GM12878 (cell line): ENCODE measurements at regions not wholly inside any gene's neighbourhood (a gene's known extent, or its start where the extent isn't known, plus 50 kb on each side); places are given as distances from the start of the nearest gene placed in this dataset.

Experiments used
- ATAC-seq: fragments of 200-7000 bp; cut with Tn5 transposase; 3 replicates; pipeline ENCODE4 v1.9.1; 2020; ENCODE audit warnings: mild to moderate bottlenecking, moderate library complexity
- BruUV-seq: library from RNA; stranded (reverse); fragments of 400-500 nt; replicated peaks from 2 replicates; lab custom pipeline; 2021; lab: Mats Ljungman, UMichigan
- CTCF ChIA-PET: fragments of 300-600 bp; sonication (Branson Sonifier 250); formaldehyde crosslinking; extraction: SDS; loops from one replicate; lab custom pipeline; 2021; ENCODE audit warnings: inconsistent platforms; lab: Yijun Ruan, JAX
- POLR2A ChIA-PET: fragments of 350-600 bp; formaldehyde crosslinking; extraction: SDS; loops from one replicate; lab custom pipeline; 2021; ENCODE audit warnings: inconsistent platforms; lab: Charles Lee
- RAD21 ChIA-PET: fragments of 300-600 bp; sonication (Branson Sonifier 250); formaldehyde crosslinking; loops from one replicate; lab custom pipeline; 2023; ENCODE audit warnings: antibody characterized with exemption; ENCODE audit not compliant: unreplicated experiment; lab: Charles Lee
- SMC1A ChIA-PET: fragments of 300-600 bp; sonication (Branson Sonifier 250); formaldehyde crosslinking; loops from one replicate; lab custom pipeline; 2023; ENCODE audit not compliant: unreplicated experiment, uncharacterized antibody; lab: Charles Lee
- DNase-seq: peaks from one replicate; pipeline ENCODE4 v3.0.0-alpha.2; 2011; ENCODE audit warnings: low read depth, low spot score
- FAIRE-seq: peaks from 3 replicates; lab custom pipeline; 2011; peaks lifted over from hg19 to GRCh38; lab: Jason Lieb, UNC
- H2AFZ ChIP-seq: 2 replicates; pipeline ENCODE4 v1.6.0; 2011; ENCODE audit warnings: low read depth, low read length, control low read depth; ENCODE audit not compliant: control insufficient read depth
- H3K27ac ChIP-seq: 2 replicates; pipeline ENCODE4 v1.5.1; 2011; ENCODE audit warnings: control low read depth; ENCODE audit not compliant: control insufficient read depth, insufficient read depth
- H3K27me3 ChIP-seq, 2 experiments: replicated peaks in 1 of 2; 2 replicates each; pipeline versions ENCODE4 v1.6.0 to v1.6.1; 2011; ENCODE audit warnings: low read length in 1 of 2; ENCODE audit not compliant: control insufficient read depth in 2 of 2, insufficient read depth in 2 of 2
- H3K36me3 ChIP-seq, 2 experiments: 2 replicates each; pipeline ENCODE4 v1.5.1; 2011; ENCODE audit warnings: low read length in 1 of 2; ENCODE audit not compliant: control insufficient read depth in 2 of 2, insufficient read depth in 2 of 2
- H3K4me1 ChIP-seq: 2 replicates; pipeline ENCODE4 v1.6.1; 2011; ENCODE audit warnings: mild to moderate bottlenecking, low read length, moderate library complexity, mixed read lengths; ENCODE audit not compliant: control insufficient read depth, insufficient read depth
- H3K4me2 ChIP-seq: 2 replicates; pipeline ENCODE4 v1.6.0; 2011; ENCODE audit warnings: control low read depth; ENCODE audit not compliant: control insufficient read depth, insufficient read depth
- H3K4me3 ChIP-seq: fragments of 200-600 bp; sonication (generic); 2 replicates; pipeline ENCODE4 v1.5.1; 2016
- H3K79me2 ChIP-seq: 2 replicates; pipeline ENCODE4 v1.6.0; 2011; ENCODE audit warnings: low read length; ENCODE audit not compliant: control insufficient read depth, insufficient read depth
- H3K9ac ChIP-seq: 2 replicates; pipeline ENCODE4 v1.8.0; 2011; ENCODE audit warnings: low read length, control low read depth, mixed read lengths; ENCODE audit not compliant: control insufficient read depth, insufficient read depth
- H3K9me3 ChIP-seq: replicated peaks from 3 replicates; pipeline ENCODE4 v1.5.1; 2011; ENCODE audit warnings: mild to moderate bottlenecking, low read length; ENCODE audit not compliant: control insufficient read depth, insufficient read depth
- H4K20me1 ChIP-seq: 2 replicates; pipeline ENCODE4 v1.6.0; 2011; ENCODE audit not compliant: control insufficient read depth, insufficient read depth
- ATF7 ChIP-seq: fragments of 450-650 bp; IDR thresholded peaks from 2 replicates; pipeline ENCODE4 v1.6.1; 2016; ENCODE audit warnings: low read depth, mild to moderate bottlenecking
- CBFB ChIP-seq: IDR thresholded peaks from 2 replicates; pipeline ENCODE4 v1.6.1; 2016; ENCODE audit warnings: antibody characterized with exemption, low read depth
- CBX3 ChIP-seq: fragments of 200-600 bp; sonication (generic); IDR thresholded peaks from 2 replicates; pipeline ENCODE4 v1.6.1; 2016; ENCODE audit warnings: low read depth, borderline replicate concordance
- CEBPZ ChIP-seq: fragments of 150-350 bp; IDR thresholded peaks from 2 replicates; pipeline ENCODE4 v1.6.1; 2016; ENCODE audit warnings: low read depth, low read length
- CTCF ChIP-seq, 3 experiments: IDR thresholded peaks in 2 of 3; conservative IDR thresholded peaks in 1 of 3; 2 replicates each; pipeline ENCODE4 v1.5.1; 2011; ENCODE audit warnings: low read depth in 3 of 3, low read length in 3 of 3, mild to moderate bottlenecking in 3 of 3, control low read depth in 2 of 3, moderate library complexity in 2 of 3, inconsistent platforms in 1 of 3, mixed read lengths in 1 of 3; ENCODE audit not compliant: control insufficient read depth in 2 of 3, insufficient read depth in 1 of 3; ENCODE audit errors: extremely low read depth in 1 of 3
- PKNOX1 ChIP-seq: fragments of 450-650 bp; IDR thresholded peaks from 2 replicates; pipeline ENCODE4 v1.6.1; 2016; ENCODE audit warnings: mild to moderate bottlenecking
- POLR2AphosphoS2 ChIP-seq: IDR thresholded peaks from 2 replicates; pipeline ENCODE4 v1.6.1; 2011; ENCODE audit warnings: low read depth, mild to moderate bottlenecking, low read length, improper control_type of control experiment, moderate library complexity
- POLR2AphosphoS5 ChIP-seq: IDR thresholded peaks from 2 replicates; pipeline ENCODE4 v1.6.1; 2011; ENCODE audit warnings: mild to moderate bottlenecking, low read length, inconsistent platforms
- RAD21 ChIP-seq: IDR thresholded peaks from 2 replicates; pipeline ENCODE4 v1.6.1; 2011; ENCODE audit warnings: mild to moderate bottlenecking, low read depth, low read length, moderate library complexity; ENCODE audit not compliant: insufficient read depth
- SMAD1 ChIP-seq: fragments of 450-650 bp; IDR thresholded peaks from 2 replicates; pipeline ENCODE4 v1.6.1; 2018; ENCODE audit warnings: mild to moderate bottlenecking, low read depth; ENCODE audit not compliant: partially characterized antibody
- SMAD5 ChIP-seq: IDR thresholded peaks from 2 replicates; pipeline ENCODE4 v1.6.1; 2016; ENCODE audit warnings: antibody characterized with exemption, low read depth
- SREBF1 ChIP-seq: IDR thresholded peaks from 2 replicates; pipeline ENCODE4 v1.6.1; 2012; ENCODE audit warnings: mild to moderate bottlenecking, low read length
- TCF12 ChIP-seq: IDR thresholded peaks from 2 replicates; pipeline ENCODE4 v1.6.1; 2011; ENCODE audit warnings: low read depth, mild to moderate bottlenecking, low read length
- WRNIP1 ChIP-seq: IDR thresholded peaks from 2 replicates; pipeline ENCODE4 v1.6.1; 2011; ENCODE audit warnings: low read depth, low read length, improper control_type of control experiment, borderline replicate concordance
- WGBS: methylation state at CpG from one replicate; pipeline ENCODE4 v1.1.6; 2016; ENCODE audit warnings: low lambda C conversion rate; ENCODE audit not compliant: insufficient replicate concordance, insufficient coverage; ENCODE audit errors: missing lambda C conversion rate; 5-methylcytosine and 5-hydroxymethylcytosine counted together
- in situ Hi-C: fragments of 300-500 bp; cut with MboI; formaldehyde crosslinking; loops from 9 replicates; pipeline ENCODE4 v1.14.3; 2018; ENCODE audit warnings: mixed read lengths
- intact Hi-C: fragments of 100-400 bp; cut with micrococcal nuclease; formaldehyde crosslinking; loops from one replicate; pipeline ENCODE4 v1.14.2; 2022; ENCODE audit not compliant: unreplicated experiment
- TF ChIP-seq, protein P1 (sequence below): IDR thresholded peaks from 2 replicates; pipeline ENCODE4 v1.6.1; 2011; ENCODE audit warnings: borderline replicate concordance, low read depth, mild to moderate bottlenecking, moderate library complexity, mixed read lengths, low read length; ENCODE audit not compliant: insufficient read depth; ENCODE audit errors: extremely low read length
- TF ChIP-seq, protein P2 (sequence below): fragments of 450-650 bp; conservative IDR thresholded peaks from 2 replicates; pipeline ENCODE4 v1.6.1; 2017; ENCODE audit warnings: mild to moderate bottlenecking, moderate library complexity

- Histone ChIP-seq H3K27me3 (no peaks in the 10 kb centered on the region), H3K9ac (no peak overlapping the region), H3K4me1 (no peaks in the 10 kb centered on the region), H3K36me3 (no peaks in the 10 kb centered on the region), H3K27ac (no peak overlapping the region), H3K9me3 (no peaks in the 10 kb centered on the region; the same call in 1 of the 3 replicates), H4K20me1 (no peaks in the 10 kb centered on the region), H2AFZ (no peak overlapping the region), H3K4me2 (no peak overlapping the region), H3K79me2 (no peaks in the 10 kb centered on the region)
- POLR2A ChIA-PET: no interaction called here
- in situ Hi-C loops (no loop called here), intact Hi-C loops (no loop called here)
- CTCF ChIA-PET: no interaction called here
- no TSS peak for BruUV-seq
- DNase-seq (no peak), FAIRE-seq (no peak), ATAC-seq (no peak)
- SMC1A ChIA-PET: no interaction called here
- RAD21 ChIA-PET: no interaction called here
- 42% methylated on average over 8 of the region's 8 CpGs for WGBS
- no peak for TF ChIP-seq ATF7
- no peak for TF ChIP-seq WRNIP1
- no peak for TF ChIP-seq CBFB
- TF ChIP-seq, protein P1, sequence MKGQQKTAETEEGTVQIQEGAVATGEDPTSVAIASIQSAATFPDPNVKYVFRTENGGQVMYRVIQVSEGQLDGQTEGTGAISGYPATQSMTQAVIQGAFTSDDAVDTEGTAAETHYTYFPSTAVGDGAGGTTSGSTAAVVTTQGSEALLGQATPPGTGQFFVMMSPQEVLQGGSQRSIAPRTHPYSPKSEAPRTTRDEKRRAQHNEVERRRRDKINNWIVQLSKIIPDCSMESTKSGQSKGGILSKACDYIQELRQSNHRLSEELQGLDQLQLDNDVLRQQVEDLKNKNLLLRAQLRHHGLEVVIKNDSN: no peak
- no peak for TF ChIP-seq POLR2AphosphoS5
- TF ChIP-seq CBX3: no peak
- TF ChIP-seq CEBPZ: no peak
- TF ChIP-seq CTCF (IDR thresholded peaks at IDR 0.05 in 2 of 3, conservative IDR thresholded peaks at IDR 0.05 in 1 of 3; ENCODE audit: control insufficient read depth in 2 of 3, extremely low read depth in 1 of 3, insufficient read depth in 1 of 3, low read depth in 3 of 3, low read length in 3 of 3): no peak
- TF ChIP-seq RAD21: no peak
- no peak for TF ChIP-seq SMAD1
- TF ChIP-seq, protein P2, sequence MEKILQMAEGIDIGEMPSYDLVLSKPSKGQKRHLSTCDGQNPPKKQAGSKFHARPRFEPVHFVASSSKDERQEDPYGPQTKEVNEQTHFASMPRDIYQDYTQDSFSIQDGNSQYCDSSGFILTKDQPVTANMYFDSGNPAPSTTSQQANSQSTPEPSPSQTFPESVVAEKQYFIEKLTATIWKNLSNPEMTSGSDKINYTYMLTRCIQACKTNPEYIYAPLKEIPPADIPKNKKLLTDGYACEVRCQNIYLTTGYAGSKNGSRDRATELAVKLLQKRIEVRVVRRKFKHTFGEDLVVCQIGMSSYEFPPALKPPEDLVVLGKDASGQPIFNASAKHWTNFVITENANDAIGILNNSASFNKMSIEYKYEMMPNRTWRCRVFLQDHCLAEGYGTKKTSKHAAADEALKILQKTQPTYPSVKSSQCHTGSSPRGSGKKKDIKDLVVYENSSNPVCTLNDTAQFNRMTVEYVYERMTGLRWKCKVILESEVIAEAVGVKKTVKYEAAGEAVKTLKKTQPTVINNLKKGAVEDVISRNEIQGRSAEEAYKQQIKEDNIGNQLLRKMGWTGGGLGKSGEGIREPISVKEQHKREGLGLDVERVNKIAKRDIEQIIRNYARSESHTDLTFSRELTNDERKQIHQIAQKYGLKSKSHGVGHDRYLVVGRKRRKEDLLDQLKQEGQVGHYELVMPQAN: no peak
- TF ChIP-seq SMAD5: no peak
- no peak for TF ChIP-seq POLR2AphosphoS2
- no peak for TF ChIP-seq TCF12
- TF ChIP-seq SREBF1: no peak
- no peak for TF ChIP-seq PKNOX1
- TF ChIP-seq, all 136 proteins: peak for 0
- no peak overlapping the region for H3K4me3 ChIP-seq
Observed at GRCh38 chr7:4399596-4399995, 282.5 kb upstream of the FOXK1 start.
